ENCODE measurements at regions not wholly inside any gene's neighbourhood (a gene's known extent, or its start where the extent isn't known, plus 50 kb on each side); places are given as distances from the start of the nearest gene placed in this dataset.

GRCh38 chr4:24443200-24443599 lies 141.2 kb downstream of the DHX15 start:
- DNase-seq (ENCODE audit: low read depth): no peak
- TF ChIP-seq CTCF (conservative IDR thresholded peaks at IDR 0.05; ENCODE audit: control insufficient read depth, insufficient read depth, low read depth, low read length): no peak
- no peak overlapping the region for H3K4me3 ChIP-seq (ENCODE audit: control insufficient read depth, low read depth, low read length)

GRCh38 chr4:24440765-24441164 lies 143.6 kb downstream of the DHX15 start:
- TF ChIP-seq CTCF (conservative IDR thresholded peaks at IDR 0.05; ENCODE audit: control insufficient read depth, insufficient read depth, low read depth, low read length): no peak
- no peak overlapping the region for H3K4me3 ChIP-seq (ENCODE audit: control insufficient read depth, low read depth, low read length)
- no peak for DNase-seq (ENCODE audit: low read depth)

- no peak for DNase-seq (ENCODE audit: low read depth)
- TF ChIP-seq CTCF (conservative IDR thresholded peaks at IDR 0.05; ENCODE audit: control insufficient read depth, insufficient read depth, low read depth, low read length): no peak
- no peak overlapping the region for H3K4me3 ChIP-seq (ENCODE audit: control insufficient read depth, low read depth, low read length)
Observed at GRCh38 chr4:24434241-24434640, 150.1 kb downstream of the DHX15 start.

- H3K4me3 ChIP-seq (ENCODE audit: control insufficient read depth, low read depth, low read length): no peak overlapping the region
- TF ChIP-seq CTCF (conservative IDR thresholded peaks at IDR 0.05; ENCODE audit: control insufficient read depth, insufficient read depth, low read depth, low read length): no peak
- no peak for DNase-seq (ENCODE audit: low read depth)
Observed at GRCh38 chr4:24433515-24434214, 150.7 kb downstream of the DHX15 start.

- no peak overlapping the region for H3K4me3 ChIP-seq (ENCODE audit: control insufficient read depth, low read depth, low read length)
- DNase-seq (ENCODE audit: low read depth): no peak
- TF ChIP-seq CTCF (conservative IDR thresholded peaks at IDR 0.05; ENCODE audit: control insufficient read depth, insufficient read depth, low read depth, low read length): no peak
Observed at GRCh38 chr4:24428850-24429249, 155.5 kb downstream of the DHX15 start.

- TF ChIP-seq CTCF (conservative IDR thresholded peaks at IDR 0.05; ENCODE audit: control insufficient read depth, insufficient read depth, low read depth, low read length): no peak
- no peak overlapping the region for H3K4me3 ChIP-seq (ENCODE audit: control insufficient read depth, low read depth, low read length)
- no peak for DNase-seq (ENCODE audit: low read depth)
Observed at GRCh38 chr4:24426557-24426956, 157.8 kb downstream of the DHX15 start.

GRCh38 chr4:24425863-24426262 lies 158.5 kb downstream of the DHX15 start:
- no peak overlapping the region for H3K4me3 ChIP-seq (ENCODE audit: control insufficient read depth, low read depth, low read length)
- no peak for TF ChIP-seq CTCF (conservative IDR thresholded peaks at IDR 0.05; ENCODE audit: control insufficient read depth, insufficient read depth, low read depth, low read length)
- no peak for DNase-seq (ENCODE audit: low read depth)
